ENCODE measurements at regions not wholly inside any gene's neighbourhood (a gene's known extent, or its start where the extent isn't known, plus 50 kb on each side); places are given as distances from the start of the nearest gene placed in this dataset.

- Histone ChIP-seq H3K9ac (ENCODE audit: low read length) (no peak overlapping the region), H3K4me3 (replicated peaks in 1 of 2; ENCODE audit: low read depth in 1 of 2, low read length in 2 of 2) (no peak overlapping the region), H3K79me2 (ENCODE audit: insufficient read depth, low read length) (no peaks in the 10 kb centered on the region), H3K27me3 (ENCODE audit: insufficient read depth, low read length) (0 out of 2 replicates have a peak, but pooled peaks cover 9% of the 10 kb centered on the region), H3K4me1 (ENCODE audit: control insufficient read depth in 1 of 2, insufficient read depth in 2 of 2, low read length in 2 of 2) (no peaks in the 10 kb centered on the region), H3K27ac (ENCODE audit: low read depth, low read length) (no peak overlapping the region), H2AFZ (ENCODE audit: low read depth, low read length, poor library complexity, severe bottlenecking) (no peak overlapping the region), H3K36me3 (ENCODE audit: control insufficient read depth in 1 of 2, insufficient read depth in 2 of 2, low read length in 2 of 2) (no peaks in the 10 kb centered on the region), H3K9me2 (ENCODE audit: insufficient read depth) (no peaks in the 10 kb centered on the region), H3K9me3 (ENCODE audit: control insufficient read depth in 1 of 2, insufficient read depth in 1 of 2, low read depth in 1 of 2, low read length in 2 of 2) (no peaks in the 10 kb centered on the region), H3K4me2 (ENCODE audit: low read length) (no peak overlapping the region), H4K20me1 (ENCODE audit: insufficient read depth) (no peaks in the 10 kb centered on the region)
- POLR2A ChIA-PET, result no interaction called here
- intact Hi-C loops (cut with micrococcal nuclease), result no loop called here
- BruUV-seq (replicated peaks), result no TSS peak
- RAD21 ChIA-PET (ENCODE audit: low non-redundant PET in 1 of 2, low total read pairs in 2 of 2, uncharacterized antibody in 2 of 2, unreplicated experiment in 2 of 2), result no interaction called here
- ATAC-seq, result no peak
- CTCF ChIA-PET, result no interaction called here
- no peak for DNase-seq (ENCODE audit: low read depth, low spot score)
- TF ChIP-seq CEBPB (IDR thresholded peaks at IDR 0.05; ENCODE audit: low read depth) (no peak), ZNF274 (IDR thresholded peaks at IDR 0.05; ENCODE audit: low read depth, low read length) (no peak), POLR2AphosphoS5 (IDR thresholded peaks at IDR 0.05; ENCODE audit: low read depth, low read length) (no peak), EZH2 (IDR thresholded peaks at IDR 0.05) (no peak), SRF (IDR thresholded peaks at IDR 0.05; ENCODE audit: low read depth) (no peak), CTCF (IDR thresholded peaks at IDR 0.05 in 2 of 3, conservative IDR thresholded peaks at IDR 0.05 in 1 of 3; ENCODE audit: borderline replicate concordance in 1 of 3, insufficient read depth in 1 of 3, low read depth in 2 of 3, low read length in 2 of 3) (no peak), FOSL1 (IDR thresholded peaks at IDR 0.05; ENCODE audit: low read depth) (no peak), JUND (IDR thresholded peaks at IDR 0.05) (no peak), ELF1 (IDR thresholded peaks at IDR 0.05; ENCODE audit: borderline replicate concordance, low read depth) (no peak), EZH2phosphoT487 (IDR thresholded peaks at IDR 0.05; ENCODE audit: borderline replicate concordance) (no peak), TCF7L2 (IDR thresholded peaks at IDR 0.05; ENCODE audit: borderline replicate concordance, extremely low read depth, insufficient read depth, insufficient read length) (no peak), RAD21 (IDR thresholded peaks at IDR 0.05; ENCODE audit: low read depth) (no peak), EGR1 (IDR thresholded peaks at IDR 0.05; ENCODE audit: low read depth) (no peak), YY1 (IDR thresholded peaks at IDR 0.05; ENCODE audit: extremely low read depth, insufficient replicate concordance, low read depth, low read length) (no peak), SIN3A (IDR thresholded peaks at IDR 0.05; ENCODE audit: low read depth) (no peak)
- TF ChIP-seq, protein P1, sequence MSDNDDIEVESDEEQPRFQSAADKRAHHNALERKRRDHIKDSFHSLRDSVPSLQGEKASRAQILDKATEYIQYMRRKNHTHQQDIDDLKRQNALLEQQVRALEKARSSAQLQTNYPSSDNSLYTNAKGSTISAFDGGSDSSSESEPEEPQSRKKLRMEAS (IDR thresholded peaks at IDR 0.05), result no peak
- TF ChIP-seq, protein P2, sequence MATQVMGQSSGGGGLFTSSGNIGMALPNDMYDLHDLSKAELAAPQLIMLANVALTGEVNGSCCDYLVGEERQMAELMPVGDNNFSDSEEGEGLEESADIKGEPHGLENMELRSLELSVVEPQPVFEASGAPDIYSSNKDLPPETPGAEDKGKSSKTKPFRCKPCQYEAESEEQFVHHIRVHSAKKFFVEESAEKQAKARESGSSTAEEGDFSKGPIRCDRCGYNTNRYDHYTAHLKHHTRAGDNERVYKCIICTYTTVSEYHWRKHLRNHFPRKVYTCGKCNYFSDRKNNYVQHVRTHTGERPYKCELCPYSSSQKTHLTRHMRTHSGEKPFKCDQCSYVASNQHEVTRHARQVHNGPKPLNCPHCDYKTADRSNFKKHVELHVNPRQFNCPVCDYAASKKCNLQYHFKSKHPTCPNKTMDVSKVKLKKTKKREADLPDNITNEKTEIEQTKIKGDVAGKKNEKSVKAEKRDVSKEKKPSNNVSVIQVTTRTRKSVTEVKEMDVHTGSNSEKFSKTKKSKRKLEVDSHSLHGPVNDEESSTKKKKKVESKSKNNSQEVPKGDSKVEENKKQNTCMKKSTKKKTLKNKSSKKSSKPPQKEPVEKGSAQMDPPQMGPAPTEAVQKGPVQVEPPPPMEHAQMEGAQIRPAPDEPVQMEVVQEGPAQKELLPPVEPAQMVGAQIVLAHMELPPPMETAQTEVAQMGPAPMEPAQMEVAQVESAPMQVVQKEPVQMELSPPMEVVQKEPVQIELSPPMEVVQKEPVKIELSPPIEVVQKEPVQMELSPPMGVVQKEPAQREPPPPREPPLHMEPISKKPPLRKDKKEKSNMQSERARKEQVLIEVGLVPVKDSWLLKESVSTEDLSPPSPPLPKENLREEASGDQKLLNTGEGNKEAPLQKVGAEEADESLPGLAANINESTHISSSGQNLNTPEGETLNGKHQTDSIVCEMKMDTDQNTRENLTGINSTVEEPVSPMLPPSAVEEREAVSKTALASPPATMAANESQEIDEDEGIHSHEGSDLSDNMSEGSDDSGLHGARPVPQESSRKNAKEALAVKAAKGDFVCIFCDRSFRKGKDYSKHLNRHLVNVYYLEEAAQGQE (IDR thresholded peaks at IDR 0.05; ENCODE audit: low read depth), result no peak
Observed at GRCh38 chr9:109557481-109557880, 59.4 kb upstream of the PTPN3 start.

Data from HCT116 (cell line).